ENCODE measurements at regions not wholly inside any gene's neighbourhood (a gene's known extent, or its start where the extent isn't known, plus 50 kb on each side); places are given as distances from the start of the nearest gene placed in this dataset.
A peak's percentile ranks its signal among the peaks of the same experiment; 100 is the strongest.

GRCh38 chr20:17878912-17879602 lies 89.5 kb downstream of the SNX5 start:
- no peak overlapping the region for H3K14ac ChIP-seq (ENCODE audit: low read length)
- H2BK12ac ChIP-seq (ENCODE audit: low read length) = no peak overlapping the region
- H3K27ac ChIP-seq (ENCODE audit: low read depth, low read length) = no peak overlapping the region
- no peaks in the 10 kb centered on the region for H3K9me3 ChIP-seq (ENCODE audit: insufficient read depth, low read depth, low read length)
- no peak overlapping the region for H3K9ac ChIP-seq (ENCODE audit: low read length)
- no peak overlapping the region for H3K4ac ChIP-seq (ENCODE audit: low read depth, low read length)
- no peak for DNase-seq
- H3K23ac ChIP-seq (ENCODE audit: low read length) = no peak overlapping the region
- no peak overlapping the region for H4K12ac ChIP-seq (ENCODE audit: low read depth, low read length)
- WGBS (ENCODE audit: extremely low coverage, insufficient coverage, insufficient read length) = no CpG with 5 or more reads among the region's 6 CpGs
- no peaks in the 10 kb centered on the region for H3K27me3 ChIP-seq (ENCODE audit: insufficient read depth, low read length)
- H2AFZ ChIP-seq (ENCODE audit: insufficient read depth, low read length, poor library complexity) = no peak overlapping the region
- no peak overlapping the region for H3K18ac ChIP-seq (ENCODE audit: low read length)
- no peak overlapping the region for H3K4me3 ChIP-seq (ENCODE audit: low read depth, low read length)
- H4K91ac ChIP-seq (ENCODE audit: low read depth, low read length) = no peak overlapping the region
- no peak overlapping the region for H2BK120ac ChIP-seq (ENCODE audit: insufficient read depth, low read length, poor library complexity)
- no peak overlapping the region for H2AK5ac ChIP-seq (ENCODE audit: low read length)
- peaks cover 0 to 4% of the 10 kb centered on the region in 2 experiments for H3K4me1 ChIP-seq (ENCODE audit: control insufficient read depth in 1 of 2, insufficient read depth in 2 of 2, low read length in 2 of 2)
- H2BK5ac ChIP-seq (ENCODE audit: low read depth, low read length, poor library complexity) = no peak overlapping the region
- no peaks in the 10 kb centered on the region for H3K36me3 ChIP-seq (ENCODE audit: control insufficient read depth in 1 of 2, insufficient read depth in 2 of 2, low read length in 2 of 2)
- H3K79me1 ChIP-seq (ENCODE audit: low read length) = no peaks in the 10 kb centered on the region
- H3K79me2 ChIP-seq (ENCODE audit: control insufficient read depth, insufficient read depth, low read length, poor library complexity) = no peaks in the 10 kb centered on the region
- H3K4me2 ChIP-seq (ENCODE audit: low read length) = no peak overlapping the region
- H4K8ac ChIP-seq (ENCODE audit: low read depth, low read length) = no peak overlapping the region

- H2BK5ac ChIP-seq (ENCODE audit: low read depth, low read length, poor library complexity) = no peak overlapping the region
- H3K4me1 ChIP-seq (ENCODE audit: control insufficient read depth in 1 of 2, insufficient read depth in 2 of 2, low read length in 2 of 2) = peaks cover 0 to 4% of the 10 kb centered on the region in 2 experiments
- no peaks in the 10 kb centered on the region for H3K9me3 ChIP-seq (ENCODE audit: insufficient read depth, low read depth, low read length)
- no peak overlapping the region for H2AFZ ChIP-seq (ENCODE audit: insufficient read depth, low read length, poor library complexity)
- H3K4me3 ChIP-seq (ENCODE audit: low read depth, low read length) = no peak overlapping the region
- no peak overlapping the region for H3K23ac ChIP-seq (ENCODE audit: low read length)
- H3K9ac ChIP-seq (ENCODE audit: low read length) = no peak overlapping the region
- H4K91ac ChIP-seq (ENCODE audit: low read depth, low read length) = no peak overlapping the region
- H4K12ac ChIP-seq (ENCODE audit: low read depth, low read length) = no peak overlapping the region
- H4K8ac ChIP-seq (ENCODE audit: low read depth, low read length) = no peak overlapping the region
- H3K4ac ChIP-seq (ENCODE audit: low read depth, low read length) = no peak overlapping the region
- no peaks in the 10 kb centered on the region for H3K36me3 ChIP-seq (ENCODE audit: control insufficient read depth in 1 of 2, insufficient read depth in 2 of 2, low read length in 2 of 2)
- H3K4me2 ChIP-seq (ENCODE audit: low read length) = no peak overlapping the region
- H2BK120ac ChIP-seq (ENCODE audit: insufficient read depth, low read length, poor library complexity) = no peak overlapping the region
- H3K14ac ChIP-seq (ENCODE audit: low read length) = no peak overlapping the region
- no CpG with 5 or more reads among the region's 18 CpGs for WGBS (ENCODE audit: extremely low coverage, insufficient coverage, insufficient read length)
- no peak overlapping the region for H3K27ac ChIP-seq (ENCODE audit: low read depth, low read length)
- H2BK12ac ChIP-seq (ENCODE audit: low read length) = no peak overlapping the region
- H3K79me2 ChIP-seq (ENCODE audit: control insufficient read depth, insufficient read depth, low read length, poor library complexity) = no peaks in the 10 kb centered on the region
- no peaks in the 10 kb centered on the region for H3K27me3 ChIP-seq (ENCODE audit: insufficient read depth, low read length)
- no peak overlapping the region for H3K18ac ChIP-seq (ENCODE audit: low read length)
- no peak for DNase-seq
- H3K79me1 ChIP-seq (ENCODE audit: low read length) = no peaks in the 10 kb centered on the region
- no peak overlapping the region for H2AK5ac ChIP-seq (ENCODE audit: low read length)
These were observed 90.3 kb downstream of the SNX5 start for GRCh38 chr20:17878069-17878911.

- Histone ChIP-seq H3K14ac (ENCODE audit: low read length) (no peak overlapping the region), H3K36me3 (ENCODE audit: control insufficient read depth in 1 of 2, insufficient read depth in 2 of 2, low read length in 2 of 2) (no peaks in the 10 kb centered on the region), H4K8ac (ENCODE audit: low read depth, low read length) (peak overlapping the region; percentile 4), H3K4me1 (ENCODE audit: control insufficient read depth in 1 of 2, insufficient read depth in 2 of 2, low read length in 2 of 2) (peaks cover 0 to 4% of the 10 kb centered on the region in 2 experiments), H4K12ac (ENCODE audit: low read depth, low read length) (no peak overlapping the region), H3K23ac (ENCODE audit: low read length) (no peak overlapping the region), H3K79me1 (ENCODE audit: low read length) (no peaks in the 10 kb centered on the region), H2AFZ (ENCODE audit: insufficient read depth, low read length, poor library complexity) (no peak overlapping the region), H4K91ac (ENCODE audit: low read depth, low read length) (no peak overlapping the region), H3K4me3 (ENCODE audit: low read depth, low read length) (no peak overlapping the region), H3K9ac (ENCODE audit: low read length) (peak overlapping the region; percentile 4), H2BK12ac (ENCODE audit: low read length) (no peak overlapping the region), H2AK5ac (ENCODE audit: low read length) (no peak overlapping the region), H3K79me2 (ENCODE audit: control insufficient read depth, insufficient read depth, low read length, poor library complexity) (no peaks in the 10 kb centered on the region), H3K27me3 (ENCODE audit: insufficient read depth, low read length) (no peaks in the 10 kb centered on the region), H2BK5ac (ENCODE audit: low read depth, low read length, poor library complexity) (no peak overlapping the region), H2BK120ac (ENCODE audit: insufficient read depth, low read length, poor library complexity) (no peak overlapping the region), H3K4ac (ENCODE audit: low read depth, low read length) (no peak overlapping the region), H3K27ac (ENCODE audit: low read depth, low read length) (no peak overlapping the region), H3K18ac (ENCODE audit: low read length) (no peak overlapping the region), H3K4me2 (ENCODE audit: low read length) (peak overlapping the region; percentile 19), H3K9me3 (ENCODE audit: insufficient read depth, low read depth, low read length) (no peaks in the 10 kb centered on the region)
- no peak for DNase-seq
- WGBS (ENCODE audit: extremely low coverage, insufficient coverage, insufficient read length) = no CpG with 5 or more reads among the region's 10 CpGs
These were observed 92.6 kb downstream of the SNX5 start for GRCh38 chr20:17875981-17876385.

- no peak overlapping the region for H4K91ac ChIP-seq (ENCODE audit: low read depth, low read length)
- peak overlapping the region; percentile 4 for H3K9ac ChIP-seq (ENCODE audit: low read length)
- H3K27me3 ChIP-seq (ENCODE audit: insufficient read depth, low read length) = no peaks in the 10 kb centered on the region
- peaks cover 0 to 4% of the 10 kb centered on the region in 2 experiments for H3K4me1 ChIP-seq (ENCODE audit: control insufficient read depth in 1 of 2, insufficient read depth in 2 of 2, low read length in 2 of 2)
- no peak overlapping the region for H3K18ac ChIP-seq (ENCODE audit: low read length)
- no peak overlapping the region for H4K8ac ChIP-seq (ENCODE audit: low read depth, low read length)
- H3K36me3 ChIP-seq (ENCODE audit: control insufficient read depth in 1 of 2, insufficient read depth in 2 of 2, low read length in 2 of 2) = no peaks in the 10 kb centered on the region
- H3K27ac ChIP-seq (ENCODE audit: low read depth, low read length) = no peak overlapping the region
- no peak overlapping the region for H3K14ac ChIP-seq (ENCODE audit: low read length)
- H3K4me2 ChIP-seq (ENCODE audit: low read length) = no peak overlapping the region
- no peak overlapping the region for H2AFZ ChIP-seq (ENCODE audit: insufficient read depth, low read length, poor library complexity)
- H2AK5ac ChIP-seq (ENCODE audit: low read length) = no peak overlapping the region
- H3K79me1 ChIP-seq (ENCODE audit: low read length) = no peaks in the 10 kb centered on the region
- no peak overlapping the region for H2BK12ac ChIP-seq (ENCODE audit: low read length)
- no peak overlapping the region for H3K4me3 ChIP-seq (ENCODE audit: low read depth, low read length)
- no CpG with 5 or more reads among the region's 15 CpGs for WGBS (ENCODE audit: extremely low coverage, insufficient coverage, insufficient read length)
- no peaks in the 10 kb centered on the region for H3K9me3 ChIP-seq (ENCODE audit: insufficient read depth, low read depth, low read length)
- no peak overlapping the region for H2BK120ac ChIP-seq (ENCODE audit: insufficient read depth, low read length, poor library complexity)
- no peaks in the 10 kb centered on the region for H3K79me2 ChIP-seq (ENCODE audit: control insufficient read depth, insufficient read depth, low read length, poor library complexity)
- H3K23ac ChIP-seq (ENCODE audit: low read length) = no peak overlapping the region
- no peak overlapping the region for H3K4ac ChIP-seq (ENCODE audit: low read depth, low read length)
- no peak overlapping the region for H4K12ac ChIP-seq (ENCODE audit: low read depth, low read length)
- no peak overlapping the region for H2BK5ac ChIP-seq (ENCODE audit: low read depth, low read length, poor library complexity)
- DNase-seq = no peak
These were observed 93.3 kb downstream of the SNX5 start for GRCh38 chr20:17875106-17875980.

All from trophoblast cell (in vitro differentiated cells and primary cell).